ENCODE measurements at regions not wholly inside any gene's neighbourhood (a gene's known extent, or its start where the extent isn't known, plus 50 kb on each side); places are given as distances from the start of the nearest gene placed in this dataset.
"Not testable (repeated sequence)": the region's sequence is repeated elsewhere in the genome, so short reads cannot be mapped to it uniquely, and the experiment has no call there.

- no peak for DNase-seq (ENCODE audit: low read depth)
These were observed 184.0 kb downstream of the FCRL5 start for GRCh38 chr1:157368363-157368762.

DNA sequence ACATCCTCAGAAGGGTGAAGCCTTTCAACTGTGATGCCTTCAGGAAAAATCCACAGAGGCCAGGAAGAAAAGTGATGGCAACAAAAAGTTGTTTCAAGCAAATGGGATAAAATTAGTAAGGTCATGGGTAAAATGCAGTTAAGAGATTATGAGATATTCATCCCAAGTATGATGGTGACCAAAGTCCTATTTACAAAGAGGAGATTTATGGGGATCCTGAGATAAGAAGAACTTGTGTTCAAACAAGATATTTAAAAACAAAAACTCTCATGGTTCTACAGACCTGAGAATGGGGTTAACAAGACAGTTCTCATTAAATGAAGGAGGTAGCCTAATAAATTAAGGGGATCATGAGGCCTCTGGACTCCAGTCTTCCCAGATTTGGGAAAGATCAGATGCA is 184.4 kb downstream of the FCRL5 start:
- DNase-seq (ENCODE audit: low read depth), result no peak

DNA sequence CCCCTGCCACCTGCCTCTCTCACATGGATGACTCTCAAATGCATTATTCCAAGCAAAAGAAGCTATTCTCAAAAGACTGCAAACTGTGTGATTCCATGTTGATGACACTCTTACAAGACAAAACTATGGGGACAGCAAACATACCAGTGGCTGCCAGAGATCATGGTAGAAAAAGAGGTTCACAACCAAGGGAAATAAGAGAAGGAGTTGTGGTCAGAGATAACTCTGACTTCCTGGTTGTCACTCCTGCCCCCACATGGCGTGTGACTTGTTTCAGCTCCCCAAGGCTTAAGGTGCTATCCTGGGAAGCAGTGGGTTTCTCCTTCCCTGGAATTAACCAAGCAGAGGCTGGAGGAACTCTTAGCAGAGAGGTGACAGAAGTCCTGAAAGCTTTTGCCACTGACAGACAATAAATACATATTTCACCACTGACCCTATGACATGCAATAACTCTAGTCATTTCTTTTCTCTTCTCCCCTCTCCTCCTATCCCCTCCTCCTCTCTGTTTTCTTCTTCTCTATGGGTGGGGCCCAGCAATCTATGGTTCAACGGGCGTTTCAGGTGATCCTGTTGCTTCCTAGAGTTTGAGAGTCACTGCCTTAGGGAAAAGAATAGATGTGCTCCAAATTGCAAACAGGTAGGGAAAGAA is 185.1 kb downstream of the FCRL5 start:
- no peak for DNase-seq (ENCODE audit: low read depth)

DNA sequence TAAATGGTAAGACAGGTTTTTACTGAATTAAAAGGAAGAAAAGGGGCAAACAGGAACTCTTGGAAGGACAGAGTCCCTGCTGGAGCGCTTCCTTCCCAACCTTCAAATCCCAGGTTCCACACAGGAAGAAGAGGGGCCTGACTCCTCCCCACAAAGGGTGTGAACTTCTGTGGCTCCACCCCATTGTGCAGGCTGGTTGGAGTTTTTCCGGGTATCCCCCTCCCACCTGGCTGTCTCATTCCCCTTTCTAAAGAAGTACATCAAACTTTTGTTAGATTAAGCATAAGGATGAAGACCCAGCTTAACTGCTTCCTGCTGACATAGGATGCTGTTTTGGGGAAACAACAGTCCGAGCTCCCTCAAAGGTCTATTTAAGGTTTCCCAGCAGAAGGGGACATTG is 187.7 kb downstream of the FCRL5 start:
- no peak for DNase-seq (ENCODE audit: low read depth)

GRCh38 chr1:157363660-157364140 is 188.6 kb downstream of the FCRL5 start:
- no peak for DNase-seq (ENCODE audit: low read depth)

GRCh38 chr1:157360023-157360390 is 192.3 kb downstream of the FCRL5 start:
- DNase-seq (ENCODE audit: low read depth), result no peak

GRCh38 chr1:157359314-157360022 is 192.8 kb downstream of the FCRL5 start:
- no peak for DNase-seq (ENCODE audit: low read depth)

- DNase-seq (ENCODE audit: low read depth), result no peak
These were observed 195.2 kb downstream of the FCRL5 start for GRCh38 chr1:157357111-157357510.

DNA sequence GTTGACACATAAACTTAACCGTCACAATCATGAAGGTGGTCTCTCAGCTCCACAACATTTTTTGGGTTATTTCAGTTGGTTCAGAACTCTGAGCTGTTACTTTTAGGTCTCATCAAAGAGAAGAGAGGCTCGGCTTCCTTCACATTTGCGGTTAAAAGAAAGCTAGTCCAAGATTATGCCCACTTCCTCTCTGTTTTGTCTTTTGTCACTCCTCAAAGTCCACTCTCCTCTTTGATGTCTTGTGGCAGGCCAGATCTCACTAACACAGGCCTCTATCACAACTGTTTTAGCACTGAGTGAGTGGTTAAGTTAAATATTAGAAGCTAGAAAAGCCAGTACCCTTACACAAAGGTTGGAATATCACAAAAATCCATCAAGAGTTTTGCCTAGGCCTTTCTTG is 195.7 kb downstream of the FCRL5 start:
- no peak for DNase-seq (ENCODE audit: low read depth)

GRCh38 chr1:157353546-157353945 is 198.8 kb downstream of the FCRL5 start:
- no peak for DNase-seq (ENCODE audit: low read depth)

DNA sequence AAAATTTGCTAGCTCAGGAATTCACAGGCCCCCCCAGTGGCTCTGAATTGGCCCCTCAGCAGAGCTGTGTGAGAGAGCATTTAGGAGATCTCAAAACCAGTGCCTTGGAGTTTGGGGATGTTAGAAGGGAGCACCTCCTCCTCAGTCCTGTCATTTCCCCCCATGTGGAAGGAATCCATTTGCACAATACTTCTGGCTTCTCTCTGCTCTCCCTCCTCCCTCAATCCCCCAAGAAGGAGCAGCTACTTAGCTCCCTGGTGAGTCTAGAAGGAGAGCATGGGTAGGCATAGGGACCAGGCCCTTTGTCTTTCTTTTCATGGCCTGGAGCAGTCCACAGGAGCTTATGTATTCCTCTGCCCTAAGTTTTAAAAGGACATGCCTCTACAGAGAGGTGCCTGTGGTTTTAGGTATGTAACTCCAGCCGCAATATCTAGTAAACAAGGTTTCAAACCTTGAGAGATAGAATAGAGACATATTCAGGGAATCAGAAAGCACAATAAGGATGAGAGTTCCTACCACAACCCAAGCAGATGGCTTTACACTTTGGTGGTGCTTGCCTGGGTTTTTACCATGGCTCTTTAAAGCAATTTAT is 199.4 kb downstream of the FCRL5 start:
- no peak for DNase-seq (ENCODE audit: low read depth)

DNA sequence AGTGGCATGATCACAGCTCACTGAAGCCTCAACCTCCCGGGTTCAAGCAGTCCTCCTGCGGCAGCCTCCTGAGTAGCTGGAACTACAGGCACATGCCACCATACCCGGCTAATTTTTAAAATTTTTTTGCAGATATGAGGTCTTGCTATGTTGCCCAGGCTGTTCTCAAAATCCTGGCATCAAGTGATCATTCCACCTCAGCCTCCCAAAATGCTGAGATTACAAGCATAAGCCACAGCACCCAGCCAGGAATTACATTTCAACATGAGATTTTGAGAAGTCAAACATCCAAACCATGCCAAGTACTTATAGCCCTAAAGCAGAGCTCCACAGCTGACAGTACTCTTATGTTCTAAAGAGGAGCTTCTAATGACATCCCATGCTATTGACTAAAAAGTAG is 200.1 kb downstream of the FCRL5 start:
- DNase-seq (ENCODE audit: low read depth), result no peak

DNA sequence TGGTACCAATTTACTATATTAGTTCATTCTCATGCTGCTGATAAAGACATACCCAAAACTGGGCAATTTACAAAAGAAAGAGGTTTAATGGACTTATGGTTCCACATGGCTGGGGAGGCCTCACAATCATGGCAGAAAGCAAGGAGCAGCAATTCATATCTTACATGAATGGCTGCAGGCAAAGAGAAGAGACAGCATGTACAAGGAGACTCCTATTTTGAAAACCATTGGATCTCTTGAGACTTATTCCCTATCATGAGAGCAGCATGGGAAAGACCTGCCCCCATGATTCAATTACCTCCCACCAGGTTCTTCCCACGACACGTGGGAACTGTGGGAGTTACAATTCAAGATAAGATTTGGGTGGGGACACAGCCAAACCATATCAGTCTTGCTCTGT is 200.5 kb downstream of the FCRL5 start:
- not testable (repeated sequence) for DNase-seq (ENCODE audit: low read depth)

DNA sequence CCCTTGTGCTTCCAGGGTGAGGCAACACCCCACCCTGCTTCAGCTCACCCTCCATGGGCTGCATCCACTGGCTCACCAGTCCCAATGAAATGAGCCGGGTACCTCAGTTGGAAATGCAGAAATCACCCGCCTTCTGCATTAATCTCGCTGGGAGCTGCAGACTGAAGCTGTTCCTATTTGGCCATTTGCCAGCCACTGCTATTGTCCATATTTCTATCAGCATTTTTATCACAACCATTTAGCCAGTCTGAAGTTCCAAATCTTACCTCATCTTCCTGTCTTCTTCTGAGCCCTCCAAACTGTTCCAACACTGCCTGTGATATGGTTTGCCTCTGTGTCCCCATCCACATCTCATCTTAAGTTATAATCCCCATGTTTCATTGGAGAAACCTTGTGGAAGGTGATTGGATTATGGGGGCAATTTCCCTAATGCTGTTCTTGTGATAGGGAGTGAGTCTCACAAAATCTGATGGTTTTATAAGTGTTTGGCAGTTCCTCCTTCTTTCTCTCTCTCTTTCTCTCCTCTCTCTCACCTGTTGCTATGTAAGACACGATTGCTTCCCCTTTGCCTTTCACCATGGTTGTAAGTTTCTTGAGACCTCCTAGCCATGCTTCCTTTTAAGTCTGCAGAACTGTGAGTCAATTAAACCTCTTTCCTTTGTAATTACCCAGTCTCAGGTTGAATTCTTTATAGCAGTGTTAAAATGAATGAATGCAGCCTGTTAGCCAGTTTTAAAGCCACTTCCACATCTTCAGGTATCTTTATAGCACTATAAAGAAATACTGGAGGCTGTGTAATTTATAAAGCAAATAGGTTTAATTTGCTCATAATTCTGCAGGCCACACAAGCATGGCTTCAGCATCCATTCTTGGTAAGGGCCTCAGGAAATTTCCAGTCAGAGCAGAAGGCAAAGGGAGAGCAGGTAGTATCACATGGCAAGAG is 203.5 kb downstream of the FCRL5 start:
- DNase-seq (ENCODE audit: low read depth), result no peak

GRCh38 chr1:157347506-157347905 is 204.8 kb downstream of the FCRL5 start:
- no peak for DNase-seq (ENCODE audit: low read depth)

- DNase-seq (ENCODE audit: low read depth), result not testable (repeated sequence)
These were observed 199.6 kb upstream of the ETV3 start for GRCh38 chr1:157337785-157338184.

DNA sequence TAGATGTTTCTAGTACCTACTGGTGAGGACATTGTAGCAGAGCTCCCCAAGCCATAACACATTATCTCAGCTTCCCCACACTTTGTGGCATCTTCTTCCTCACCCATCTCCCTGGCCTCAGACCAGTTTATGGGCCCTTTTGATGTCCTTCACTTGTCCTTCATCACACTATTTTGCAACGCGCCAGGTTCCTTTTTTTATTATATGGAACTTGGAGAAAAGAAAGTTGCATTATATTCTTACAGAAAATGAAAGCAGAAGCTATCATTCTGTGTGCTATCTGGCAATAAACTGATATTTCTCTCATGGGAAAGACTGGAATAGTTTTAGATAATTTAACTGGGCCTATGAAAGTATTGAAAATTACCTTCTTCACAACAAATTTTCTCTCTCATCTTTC is 196.9 kb upstream of the ETV3 start:
- DNase-seq (ENCODE audit: low read depth), result no peak

- no peak for DNase-seq (ENCODE audit: low read depth)
These were observed 195.8 kb upstream of the ETV3 start for GRCh38 chr1:157334041-157334440.

- not testable (repeated sequence) for DNase-seq (ENCODE audit: low read depth)
These were observed 192.0 kb upstream of the ETV3 start for GRCh38 chr1:157330177-157330576.

GRCh38 chr1:157328120-157328519 is 189.9 kb upstream of the ETV3 start:
- not testable (repeated sequence) for DNase-seq (ENCODE audit: low read depth)

- no peak for DNase-seq (ENCODE audit: low read depth)
These were observed 188.1 kb upstream of the ETV3 start for GRCh38 chr1:157326173-157326859.

GRCh38 chr1:157325220-157325619 is 187.0 kb upstream of the ETV3 start:
- no peak for DNase-seq (ENCODE audit: low read depth)
